GM19025 (cell line): ENCODE measurements at regions not wholly inside any gene's neighbourhood (a gene's known extent, or its start where the extent isn't known, plus 50 kb on each side); places are given as distances from the start of the nearest gene placed in this dataset.

Experiments used
- ATAC-seq: cut with Tn5 transposase; IDR thresholded peaks from one replicate; pipeline ENCODE4 v1.9.1; 2021; ENCODE audit warnings: mild to moderate bottlenecking, low read depth, moderate library complexity; ENCODE audit not compliant: unreplicated experiment

- ATAC-seq = no peak
These were observed 506.4 kb downstream of the PRKD1 start for GRCh38 chr14:29421156-29421728.

DNA sequence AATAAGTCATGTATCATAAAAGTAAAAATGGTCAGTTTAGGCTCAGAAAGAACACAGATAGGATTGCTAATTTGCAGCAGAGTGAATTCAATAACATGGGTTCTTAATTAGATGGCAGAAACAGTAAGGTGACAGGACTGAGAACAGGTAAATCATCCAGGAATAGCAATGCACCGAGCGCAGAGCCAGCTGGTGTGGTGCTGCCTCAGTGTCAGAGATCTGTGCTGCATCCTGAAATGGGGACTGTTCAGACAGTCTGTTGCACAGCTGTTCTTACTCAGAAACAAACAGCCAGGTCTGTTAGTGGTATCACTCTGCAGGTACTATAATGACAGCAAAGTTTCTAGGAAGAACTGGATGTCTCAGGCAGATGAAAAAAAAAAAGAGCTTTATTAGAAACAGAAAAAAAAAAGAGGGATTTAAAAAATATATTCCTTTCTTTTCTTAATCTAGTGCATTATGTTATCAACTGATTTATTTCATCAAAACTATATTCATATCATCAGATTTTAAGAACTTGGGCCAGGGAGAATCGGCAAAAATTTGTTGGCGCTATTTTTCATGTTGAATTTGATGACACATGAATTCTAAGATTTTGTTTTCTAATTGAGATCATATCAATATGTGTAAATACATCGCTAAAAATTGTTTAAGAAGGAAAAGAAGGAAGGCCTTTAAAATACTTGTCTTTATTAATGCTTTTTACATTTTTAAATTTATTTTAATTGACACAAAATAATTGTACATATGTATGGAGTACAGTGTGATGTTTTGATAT is 501.8 kb downstream of the PRKD1 start:
- no peak for ATAC-seq

- ATAC-seq = no peak
These were observed 485.0 kb downstream of the PRKD1 start for GRCh38 chr14:29442696-29443095.

DNA sequence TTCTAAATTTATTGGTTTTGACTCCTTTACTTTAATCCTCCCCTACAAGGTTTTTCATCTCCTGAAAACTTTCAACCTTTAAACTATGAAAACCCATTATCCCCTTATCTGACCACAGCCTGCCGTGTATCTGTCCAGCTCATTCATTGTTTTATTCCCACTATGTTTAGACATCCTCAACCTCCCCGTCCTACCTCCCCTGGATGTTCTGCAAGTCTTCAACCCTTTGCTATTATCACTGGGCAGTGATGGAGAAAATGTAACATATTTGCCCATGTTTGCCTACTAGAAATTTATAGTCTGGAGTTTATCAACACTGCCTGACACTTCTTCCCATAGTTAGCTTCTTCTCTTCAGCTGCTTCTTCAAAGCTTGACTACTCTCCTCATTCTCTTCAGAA is 483.4 kb downstream of the PRKD1 start:
- no peak for ATAC-seq

- ATAC-seq = no peak
These were observed 482.8 kb downstream of the PRKD1 start for GRCh38 chr14:29444805-29445204.

- no peak for ATAC-seq
These were observed 480.7 kb downstream of the PRKD1 start for GRCh38 chr14:29446971-29447370.

GRCh38 chr14:29451941-29452340 is 475.7 kb downstream of the PRKD1 start:
- ATAC-seq = no peak

GRCh38 chr14:29453045-29453444 is 474.6 kb downstream of the PRKD1 start:
- ATAC-seq = no peak

GRCh38 chr14:29454026-29454693 is 473.5 kb downstream of the PRKD1 start:
- ATAC-seq = no peak

- no peak for ATAC-seq
These were observed 469.1 kb downstream of the PRKD1 start for GRCh38 chr14:29458547-29458946.

DNA sequence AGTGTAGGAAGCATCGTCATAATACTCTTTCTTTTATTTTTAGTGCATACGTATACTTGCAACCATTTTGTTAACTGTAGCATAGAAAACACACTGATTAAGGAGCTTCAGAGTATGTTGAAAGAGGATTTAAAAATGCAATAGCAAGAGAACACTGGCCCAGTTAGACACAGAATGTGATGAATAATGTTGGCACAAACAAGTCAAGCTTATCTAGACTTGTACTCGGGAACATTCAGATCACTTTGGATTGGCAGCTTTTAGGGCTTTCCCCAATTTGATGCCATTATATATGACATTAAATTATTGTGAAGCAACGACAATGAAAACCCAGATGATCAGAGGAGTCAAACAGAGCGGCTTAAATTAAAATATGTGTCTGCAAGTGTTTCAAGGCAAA is 468.1 kb downstream of the PRKD1 start:
- no peak for ATAC-seq

DNA sequence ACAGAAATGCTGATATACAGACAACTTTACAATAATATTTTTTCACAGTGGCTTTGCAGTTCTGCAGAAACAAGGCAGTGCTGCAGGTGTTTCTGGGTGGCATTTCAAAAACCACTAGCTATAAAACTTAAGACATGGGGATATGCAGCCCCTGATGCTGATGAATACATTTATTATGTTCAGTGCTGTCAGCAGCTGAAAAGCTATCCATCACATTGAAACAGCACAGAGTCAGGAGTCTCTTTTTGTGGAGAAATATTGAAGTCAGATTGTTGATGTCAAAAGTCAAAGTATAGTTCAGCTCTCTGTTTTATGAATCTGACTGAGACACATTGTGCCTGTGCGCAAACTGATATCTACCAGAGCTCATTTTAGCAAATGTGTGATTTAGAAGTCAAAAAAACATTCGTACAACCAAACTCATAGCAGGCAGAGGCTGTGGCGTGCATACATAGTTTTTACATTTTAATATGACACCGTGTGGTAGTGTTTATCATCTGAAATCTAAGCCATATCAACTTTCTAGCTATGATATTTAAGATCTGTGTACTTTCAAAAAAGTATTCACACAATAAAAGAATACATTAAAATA is 467.6 kb downstream of the PRKD1 start:
- ATAC-seq = no peak

GRCh38 chr14:29461101-29461500 is 466.5 kb downstream of the PRKD1 start:
- ATAC-seq = no peak

- no peak for ATAC-seq
These were observed 466.1 kb downstream of the PRKD1 start for GRCh38 chr14:29461506-29461905.

- ATAC-seq = no peak
These were observed 465.3 kb downstream of the PRKD1 start for GRCh38 chr14:29462321-29462720.

DNA sequence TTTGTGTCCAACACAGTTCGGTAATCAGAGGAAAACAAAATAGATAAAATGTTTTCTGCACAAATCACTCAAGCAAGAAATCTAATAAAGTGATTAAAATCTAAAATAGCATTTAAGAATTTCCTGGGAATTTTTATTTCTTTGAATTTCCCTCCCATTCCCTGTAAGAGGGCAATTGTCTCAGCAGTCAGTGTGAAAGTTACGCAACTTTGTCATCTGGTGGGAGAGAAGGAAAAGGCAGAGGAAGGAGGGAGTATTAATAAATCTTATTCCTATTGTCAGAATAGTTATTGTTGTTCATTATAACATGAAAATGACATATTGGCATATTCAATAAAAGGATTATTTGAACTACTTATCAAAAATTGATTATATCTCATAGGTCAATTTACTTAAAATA is 464.9 kb downstream of the PRKD1 start:
- ATAC-seq = no peak

DNA sequence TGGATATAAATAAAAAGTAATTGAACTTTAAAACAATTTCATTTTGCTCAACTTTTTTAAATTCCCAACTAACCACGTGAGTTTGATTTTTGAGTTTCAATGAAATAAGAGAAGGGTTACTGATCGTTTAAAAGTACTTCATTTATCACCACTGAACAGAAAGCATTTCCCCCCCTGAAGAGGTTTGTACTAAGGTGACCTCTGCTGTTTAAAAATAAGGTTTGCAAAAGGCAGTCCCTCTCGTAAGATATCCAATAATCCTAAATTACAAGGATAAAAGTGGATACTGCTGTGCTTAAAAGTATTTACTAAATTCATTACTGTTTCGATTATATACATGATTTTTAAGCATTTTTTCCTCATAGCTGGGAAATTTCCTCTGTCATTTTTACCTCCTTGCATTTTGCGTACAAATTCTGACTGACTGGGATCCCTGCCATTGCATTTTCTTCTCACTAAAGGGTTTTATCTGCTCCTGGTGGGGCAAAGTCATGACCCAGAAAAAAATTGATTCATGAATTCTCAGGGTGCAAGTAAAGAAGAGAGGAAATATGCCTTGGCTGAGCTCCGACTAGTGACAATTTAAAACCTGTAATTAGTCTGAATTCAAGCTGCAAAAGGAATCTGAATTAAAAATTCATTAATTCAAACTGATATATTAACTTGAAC is 463.8 kb downstream of the PRKD1 start:
- ATAC-seq = no peak

DNA sequence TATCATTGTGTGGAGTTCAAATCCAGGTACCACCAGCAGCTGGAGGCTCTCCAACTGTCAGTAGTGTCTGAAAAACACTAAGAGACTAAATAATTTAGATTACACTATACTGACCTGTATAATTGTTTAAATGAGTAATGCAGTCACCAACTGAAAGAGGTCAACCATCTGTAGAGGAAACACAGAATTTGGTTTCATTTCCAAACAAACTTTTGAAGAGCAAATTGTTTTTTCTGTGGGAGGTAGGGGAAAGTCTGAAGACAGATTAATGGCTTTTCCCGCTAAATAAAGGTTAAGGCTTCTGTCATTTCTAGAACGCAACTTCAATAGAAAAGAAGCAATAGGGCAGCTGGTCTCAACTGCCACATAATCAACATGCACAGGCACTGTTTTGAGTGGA is 462.6 kb downstream of the PRKD1 start:
- no peak for ATAC-seq

DNA sequence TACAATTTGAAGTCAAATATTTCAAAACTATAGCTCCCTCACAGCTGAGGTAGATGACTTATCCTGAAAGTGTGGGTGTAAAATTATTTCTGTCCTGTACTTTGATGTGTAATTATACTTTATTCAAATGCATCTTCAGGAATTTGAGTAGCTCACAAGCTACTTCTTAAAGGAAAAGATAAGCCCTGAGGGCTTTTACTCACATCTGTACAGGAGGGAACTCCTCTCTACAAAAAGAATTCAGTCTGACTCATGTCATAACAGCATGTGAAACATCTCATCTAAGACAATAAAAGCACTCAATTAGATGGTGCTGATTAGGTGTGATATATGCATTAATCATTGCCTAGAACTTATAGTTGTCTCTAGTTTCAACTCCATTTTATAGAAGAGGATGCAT is 452.0 kb downstream of the PRKD1 start:
- ATAC-seq = no peak

- ATAC-seq = no peak
These were observed 441.5 kb downstream of the PRKD1 start for GRCh38 chr14:29486132-29486531.

- ATAC-seq = no peak
These were observed 437.7 kb downstream of the PRKD1 start for GRCh38 chr14:29489911-29490425.
